Liver (tissue), 8 donors: ENCODE measurements at regions not wholly inside any gene's neighbourhood (a gene's known extent, or its start where the extent isn't known, plus 50 kb on each side); places are given as distances from the start of the nearest gene placed in this dataset.

ENCODE experiments used
- DNase-seq: peaks from one replicate; pipeline ENCODE4 v3.0.0-alpha.2; 2017; ENCODE audit warnings: low spot score
- H3K27ac ChIP-seq, 2 donors: one replicate each; pipeline ENCODE4 v1.7.0; 2013; ENCODE audit warnings: inconsistent platforms in 2 of 2, low read length in 2 of 2, control low read depth in 1 of 2, low read depth in 1 of 2, mild to moderate bottlenecking in 1 of 2
- H3K27me3 ChIP-seq, 4 donors: one replicate each; pipeline versions ENCODE4 v1.6.1 to v1.7.0; 2013; ENCODE audit warnings: low read length in 3 of 4, inconsistent platforms in 1 of 4, mild to moderate bottlenecking in 1 of 4, moderate library complexity in 1 of 4; ENCODE audit not compliant: control insufficient read depth in 4 of 4, insufficient read depth in 4 of 4
- H3K36me3 ChIP-seq, 4 donors: one replicate each; pipeline versions ENCODE4 v1.6.1 to v1.7.0; 2013; ENCODE audit warnings: low read length in 3 of 4, mild to moderate bottlenecking in 3 of 4, low read depth in 1 of 4, moderate library complexity in 1 of 4; ENCODE audit not compliant: control insufficient read depth in 4 of 4, insufficient read depth in 3 of 4
- H3K4me1 ChIP-seq, 4 donors: one replicate each; pipeline versions ENCODE4 v1.6.1 to v1.7.0; 2013; ENCODE audit warnings: low read length in 3 of 4, mild to moderate bottlenecking in 3 of 4, moderate library complexity in 1 of 4; ENCODE audit not compliant: control insufficient read depth in 4 of 4, insufficient read depth in 4 of 4
- H3K4me3 ChIP-seq, 3 donors: one replicate each; pipeline versions ENCODE4 v1.6.1 to v1.7.0; 2013; ENCODE audit warnings: low read length in 3 of 3, control low read depth in 1 of 3, low read depth in 1 of 3, mild to moderate bottlenecking in 1 of 3
- H3K9ac ChIP-seq, 2 donors: one replicate each; pipeline ENCODE4 v1.7.0; 2013; ENCODE audit warnings: low read length in 2 of 2, mild to moderate bottlenecking in 2 of 2, moderate library complexity in 2 of 2, control low read depth in 1 of 2, low read depth in 1 of 2
- H3K9me3 ChIP-seq, 4 donors: one replicate each; pipeline versions ENCODE4 v1.6.1 to v1.7.0; 2013; ENCODE audit warnings: low read length in 3 of 4; ENCODE audit not compliant: control insufficient read depth in 4 of 4
- ATF3 ChIP-seq: IDR thresholded peaks from 2 replicates; pipeline ENCODE4 v1.6.1; 2016; ENCODE audit warnings: antibody characterized with exemption
- FOXA1 ChIP-seq: IDR thresholded peaks from 2 replicates; pipeline ENCODE4 v1.6.1; 2016; ENCODE audit warnings: antibody characterized with exemption
- FOXA2 ChIP-seq: IDR thresholded peaks from 2 replicates; pipeline ENCODE4 v1.6.1; 2016; ENCODE audit warnings: antibody characterized with exemption
- GABPA ChIP-seq, 2 donors: IDR thresholded peaks in 1 of 2; conservative IDR thresholded peaks in 1 of 2; 2 replicates each; pipeline ENCODE4 v1.6.1; 2016; ENCODE audit warnings: antibody characterized with exemption in 2 of 2, mild to moderate bottlenecking in 1 of 2, moderate library complexity in 1 of 2
- HNF4A ChIP-seq, 2 donors: conservative IDR thresholded peaks; 2 replicates each; pipeline ENCODE4 v1.6.1; 2016; ENCODE audit warnings: antibody characterized with exemption in 2 of 2, mild to moderate bottlenecking in 2 of 2
- HNF4G ChIP-seq: IDR thresholded peaks from 2 replicates; pipeline ENCODE4 v1.6.1; 2016; ENCODE audit warnings: antibody characterized with exemption
- JUND ChIP-seq, 2 donors: IDR thresholded peaks; 2 replicates each; pipeline ENCODE4 v1.6.1; 2016; ENCODE audit warnings: antibody characterized with exemption in 2 of 2
- NR2F2 ChIP-seq: IDR thresholded peaks from 2 replicates; pipeline ENCODE4 v1.6.1; 2016; ENCODE audit warnings: antibody characterized with exemption
- RXRA ChIP-seq, 2 donors: IDR thresholded peaks; 2 replicates each; pipeline ENCODE4 v1.6.1; 2017 to 2018; ENCODE audit warnings: antibody characterized with exemption in 2 of 2, mild to moderate bottlenecking in 1 of 2
- SP1 ChIP-seq: IDR thresholded peaks from 2 replicates; pipeline ENCODE4 v1.6.1; 2018; ENCODE audit warnings: antibody characterized with exemption, mild to moderate bottlenecking
- TAF1 ChIP-seq: conservative IDR thresholded peaks from 2 replicates; pipeline ENCODE4 v1.6.1; 2016; ENCODE audit warnings: antibody characterized with exemption, mild to moderate bottlenecking
- YY1 ChIP-seq: IDR thresholded peaks from 2 replicates; pipeline ENCODE4 v1.6.1; 2016; ENCODE audit warnings: antibody characterized with exemption, mild to moderate bottlenecking
- WGBS: extraction: QIAGEN DNeasy Blood & Tissue Kit; methylation state at CpG from one replicate; pipeline ENCODE4 v1.1.7; 2013; 5-methylcytosine and 5-hydroxymethylcytosine counted together
- TF ChIP-seq, protein P1 (sequence below): IDR thresholded peaks from 2 replicates; pipeline ENCODE4 v1.6.1; 2016; ENCODE audit warnings: antibody characterized with exemption, mild to moderate bottlenecking
- TF ChIP-seq, protein P2 (sequence below): fragments of 150-350 bp; IDR thresholded peaks from 2 replicates; pipeline ENCODE4 v1.5.1; 2017; ENCODE audit warnings: improper control_type of control experiment, low read depth, low read length; ENCODE audit not compliant: missing input control
- TF ChIP-seq, protein P3 (sequence below): IDR thresholded peaks from 2 replicates; pipeline ENCODE4 v1.6.1; 2016; ENCODE audit warnings: antibody characterized with exemption
- donor health status: healthy.
- donor health status: healthy.
- donor health status: healthy.
- donor health status: healthy.
- donor health status: healthy.

DNA sequence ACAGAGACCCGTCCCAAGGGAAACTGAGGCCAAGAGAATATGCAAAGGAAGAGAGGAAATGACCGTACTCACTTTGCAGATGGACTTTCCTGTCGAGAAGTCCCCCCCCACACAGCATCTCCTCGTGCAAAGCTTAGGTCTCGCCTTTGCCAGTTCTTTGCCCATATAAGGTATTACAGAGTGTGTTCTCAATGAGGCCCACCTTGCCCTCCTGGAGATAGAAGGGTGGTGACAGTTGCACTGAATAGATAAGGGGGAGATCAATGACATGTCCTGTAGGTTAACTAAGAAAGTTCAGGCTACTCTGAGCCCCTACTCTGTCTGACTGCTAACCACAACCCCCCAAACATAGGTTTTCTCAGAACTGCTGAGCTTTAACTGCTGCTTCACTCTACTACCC lies 68.2 kb upstream of the SPTLC1 start (continued):
- TF ChIP-seq, protein P1, sequence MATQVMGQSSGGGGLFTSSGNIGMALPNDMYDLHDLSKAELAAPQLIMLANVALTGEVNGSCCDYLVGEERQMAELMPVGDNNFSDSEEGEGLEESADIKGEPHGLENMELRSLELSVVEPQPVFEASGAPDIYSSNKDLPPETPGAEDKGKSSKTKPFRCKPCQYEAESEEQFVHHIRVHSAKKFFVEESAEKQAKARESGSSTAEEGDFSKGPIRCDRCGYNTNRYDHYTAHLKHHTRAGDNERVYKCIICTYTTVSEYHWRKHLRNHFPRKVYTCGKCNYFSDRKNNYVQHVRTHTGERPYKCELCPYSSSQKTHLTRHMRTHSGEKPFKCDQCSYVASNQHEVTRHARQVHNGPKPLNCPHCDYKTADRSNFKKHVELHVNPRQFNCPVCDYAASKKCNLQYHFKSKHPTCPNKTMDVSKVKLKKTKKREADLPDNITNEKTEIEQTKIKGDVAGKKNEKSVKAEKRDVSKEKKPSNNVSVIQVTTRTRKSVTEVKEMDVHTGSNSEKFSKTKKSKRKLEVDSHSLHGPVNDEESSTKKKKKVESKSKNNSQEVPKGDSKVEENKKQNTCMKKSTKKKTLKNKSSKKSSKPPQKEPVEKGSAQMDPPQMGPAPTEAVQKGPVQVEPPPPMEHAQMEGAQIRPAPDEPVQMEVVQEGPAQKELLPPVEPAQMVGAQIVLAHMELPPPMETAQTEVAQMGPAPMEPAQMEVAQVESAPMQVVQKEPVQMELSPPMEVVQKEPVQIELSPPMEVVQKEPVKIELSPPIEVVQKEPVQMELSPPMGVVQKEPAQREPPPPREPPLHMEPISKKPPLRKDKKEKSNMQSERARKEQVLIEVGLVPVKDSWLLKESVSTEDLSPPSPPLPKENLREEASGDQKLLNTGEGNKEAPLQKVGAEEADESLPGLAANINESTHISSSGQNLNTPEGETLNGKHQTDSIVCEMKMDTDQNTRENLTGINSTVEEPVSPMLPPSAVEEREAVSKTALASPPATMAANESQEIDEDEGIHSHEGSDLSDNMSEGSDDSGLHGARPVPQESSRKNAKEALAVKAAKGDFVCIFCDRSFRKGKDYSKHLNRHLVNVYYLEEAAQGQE = no peak
- no peak for TF ChIP-seq YY1

DNA sequence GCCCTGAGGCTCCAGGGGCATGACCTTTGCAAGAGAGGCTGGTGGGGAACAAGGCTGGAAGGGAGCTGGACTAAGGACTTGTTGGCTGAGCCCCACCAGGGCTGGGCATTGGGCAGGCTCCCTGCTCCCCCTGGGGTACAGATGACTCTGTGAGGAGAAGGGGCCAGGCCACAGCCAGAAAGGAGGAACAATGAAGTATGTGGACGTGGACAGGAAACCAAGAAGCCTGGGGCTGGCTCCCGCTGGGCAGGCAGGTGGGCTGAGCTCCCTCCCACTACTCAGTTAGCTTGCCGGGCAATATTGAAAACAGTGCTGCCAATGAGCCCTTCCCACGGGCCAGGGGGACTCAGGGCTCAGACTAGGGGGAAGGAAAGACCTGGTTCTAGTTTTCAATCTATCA lies 66.1 kb upstream of the SPTLC1 start:
- TF ChIP-seq HNF4G (no peak), FOXA2 (no peak), HNF4A (conservative IDR thresholded peaks at IDR 0.05) (no peak), RXRA (IDR thresholded peaks at IDR 0.05) (no peak), GABPA (IDR thresholded peaks at IDR 0.05 in 1 of 2, conservative IDR thresholded peaks at IDR 0.05 in 1 of 2) (no peak)

DNA sequence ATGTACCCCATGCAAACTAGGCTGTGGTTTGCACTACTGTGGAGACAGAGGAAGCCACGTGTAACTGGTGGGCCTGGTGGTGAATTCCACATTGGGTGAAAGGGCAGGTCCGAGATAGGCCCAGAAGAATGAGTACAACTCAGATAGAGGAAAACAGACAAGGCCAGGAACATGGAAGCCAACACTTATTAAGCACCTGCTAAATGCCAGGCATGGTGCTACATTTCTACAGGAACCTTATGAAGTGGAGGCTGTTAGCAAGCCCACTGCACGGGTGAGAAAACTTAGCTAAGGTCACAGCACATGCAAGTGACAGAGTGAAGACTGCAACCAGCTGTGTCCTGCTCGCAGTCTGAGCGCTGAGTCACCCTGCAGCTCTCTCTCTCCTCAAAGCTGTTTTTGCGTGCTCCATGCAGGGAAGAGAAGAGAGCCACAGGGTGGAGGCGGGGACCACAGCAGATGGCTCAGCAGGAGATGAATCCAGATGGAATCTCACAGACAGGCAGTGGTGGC lies 65.5 kb upstream of the SPTLC1 start:
- Histone ChIP-seq H3K9ac (no peak overlapping the region), H3K4me1 (no peaks in the 10 kb centered on the region), H3K4me3 (no peak overlapping the region), H3K27me3 (no peaks in the 10 kb centered on the region), H3K9me3 (peaks cover 0 to 5% (median 2%) of the 10 kb centered on the region in 4 donors), H3K36me3 (no peaks in the 10 kb centered on the region), H3K27ac (no peak overlapping the region)
- DNase-seq = no peak
- WGBS = 77% methylated on average over 7 of the region's 7 CpGs
- no peak for TF ChIP-seq RXRA (IDR thresholded peaks at IDR 0.05)
- TF ChIP-seq HNF4A (conservative IDR thresholded peaks at IDR 0.05) = no peak
- TF ChIP-seq, protein P2, sequence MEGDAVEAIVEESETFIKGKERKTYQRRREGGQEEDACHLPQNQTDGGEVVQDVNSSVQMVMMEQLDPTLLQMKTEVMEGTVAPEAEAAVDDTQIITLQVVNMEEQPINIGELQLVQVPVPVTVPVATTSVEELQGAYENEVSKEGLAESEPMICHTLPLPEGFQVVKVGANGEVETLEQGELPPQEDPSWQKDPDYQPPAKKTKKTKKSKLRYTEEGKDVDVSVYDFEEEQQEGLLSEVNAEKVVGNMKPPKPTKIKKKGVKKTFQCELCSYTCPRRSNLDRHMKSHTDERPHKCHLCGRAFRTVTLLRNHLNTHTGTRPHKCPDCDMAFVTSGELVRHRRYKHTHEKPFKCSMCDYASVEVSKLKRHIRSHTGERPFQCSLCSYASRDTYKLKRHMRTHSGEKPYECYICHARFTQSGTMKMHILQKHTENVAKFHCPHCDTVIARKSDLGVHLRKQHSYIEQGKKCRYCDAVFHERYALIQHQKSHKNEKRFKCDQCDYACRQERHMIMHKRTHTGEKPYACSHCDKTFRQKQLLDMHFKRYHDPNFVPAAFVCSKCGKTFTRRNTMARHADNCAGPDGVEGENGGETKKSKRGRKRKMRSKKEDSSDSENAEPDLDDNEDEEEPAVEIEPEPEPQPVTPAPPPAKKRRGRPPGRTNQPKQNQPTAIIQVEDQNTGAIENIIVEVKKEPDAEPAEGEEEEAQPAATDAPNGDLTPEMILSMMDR = no peak
- TF ChIP-seq JUND (IDR thresholded peaks at IDR 0.05) = no peak
- TF ChIP-seq SP1 = no peak
- no peak for TF ChIP-seq TAF1
- no peak for TF ChIP-seq GABPA (IDR thresholded peaks at IDR 0.05 in 1 of 2, conservative IDR thresholded peaks at IDR 0.05 in 1 of 2)
- TF ChIP-seq FOXA1 = no peak
- TF ChIP-seq ATF3 = no peak
- TF ChIP-seq, protein P3, sequence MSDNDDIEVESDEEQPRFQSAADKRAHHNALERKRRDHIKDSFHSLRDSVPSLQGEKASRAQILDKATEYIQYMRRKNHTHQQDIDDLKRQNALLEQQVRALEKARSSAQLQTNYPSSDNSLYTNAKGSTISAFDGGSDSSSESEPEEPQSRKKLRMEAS = no peak
- TF ChIP-seq, protein P1 = no peak
- TF ChIP-seq NR2F2 = no peak

More for the DNA sequence above, 66.1 kb upstream of the SPTLC1 start:
- Histone ChIP-seq H3K9me3 (peaks cover 0 to 5% (median 2%) of the 10 kb centered on the region in 4 donors), H3K4me1 (no peaks in the 10 kb centered on the region), H3K27ac (no peak overlapping the region), H3K36me3 (no peaks in the 10 kb centered on the region), H3K9ac (no peak overlapping the region), H3K27me3 (no peaks in the 10 kb centered on the region), H3K4me3 (no peak overlapping the region)
- DNase-seq = no peak
- WGBS = 73% methylated on average over 4 of the region's 4 CpGs
